DOHH2 (cell line): ENCODE measurements at regions not wholly inside any gene's neighbourhood (a gene's known extent, or its start where the extent isn't known, plus 50 kb on each side); places are given as distances from the start of the nearest gene placed in this dataset.

Source experiments
- H3F3A ChIP-seq: fragments of 200-600 bp; sonication (generic), shearing (Covaris generic); 2 replicates; pipeline ENCODE4 v1.6.0; 2016; ENCODE audit warnings: antibody characterized with exemption, mild to moderate bottlenecking; ENCODE audit not compliant: control insufficient read depth, insufficient read depth
- H3K27ac ChIP-seq: fragments of 200-600 bp; sonication (generic); 2 replicates; pipeline ENCODE4 v1.5.1; 2014; ENCODE audit warnings: low read depth, mild to moderate bottlenecking, low read length, moderate library complexity
- H3K27me3 ChIP-seq: fragments of 200-600 bp; sonication (generic); 2 replicates; pipeline ENCODE4 v1.6.1; 2014; ENCODE audit warnings: mild to moderate bottlenecking, low read length, mixed read lengths; ENCODE audit not compliant: control insufficient read depth
- H3K36me3 ChIP-seq: fragments of 200-600 bp; sonication (generic); 2 replicates; pipeline ENCODE4 v1.6.1; 2014; ENCODE audit warnings: mild to moderate bottlenecking, low read length, moderate library complexity, mixed read lengths; ENCODE audit not compliant: control insufficient read depth
- H3K4me1 ChIP-seq: fragments of 200-600 bp; sonication (generic); 2 replicates; pipeline ENCODE4 v1.6.1; 2014; ENCODE audit warnings: mild to moderate bottlenecking, low read length, mixed read lengths; ENCODE audit not compliant: control insufficient read depth
- H3K4me2 ChIP-seq: fragments of 200-600 bp; sonication (generic); 2 replicates; pipeline ENCODE4 v1.6.0; 2014; ENCODE audit warnings: mild to moderate bottlenecking, low read length, moderate library complexity
- H3K4me3 ChIP-seq: fragments of 200-600 bp; sonication (generic); 2 replicates; pipeline ENCODE4 v1.5.1; 2014; ENCODE audit warnings: mild to moderate bottlenecking, low read length, mixed read lengths
- H3K79me2 ChIP-seq: fragments of 200-600 bp; sonication (generic); 2 replicates; pipeline ENCODE4 v1.6.1; 2014; ENCODE audit warnings: mild to moderate bottlenecking, low read length, mixed read lengths; ENCODE audit not compliant: control insufficient read depth
- H3K9me2 ChIP-seq: fragments of 200-600 bp; sonication (generic); replicated peaks from 2 replicates; pipeline ENCODE4 v1.6.1; 2014; ENCODE audit warnings: mild to moderate bottlenecking, low read length, mixed read lengths; ENCODE audit not compliant: control insufficient read depth
- H3K9me3 ChIP-seq: fragments of 200-600 bp; sonication (generic); 2 replicates; pipeline ENCODE4 v1.6.1; 2014; ENCODE audit warnings: antibody characterized with exemption, low read length, mixed read lengths; ENCODE audit not compliant: control insufficient read depth, insufficient read depth
- H4K20me1 ChIP-seq: fragments of 200-600 bp; sonication (generic); 2 replicates; pipeline ENCODE4 v1.6.0; 2014; ENCODE audit warnings: low read depth, mild to moderate bottlenecking, antibody characterized with exemption, low read length, moderate library complexity; ENCODE audit not compliant: control insufficient read depth, insufficient read depth
- EZH2phosphoT487 ChIP-seq: fragments of 200-600 bp; sonication (generic); IDR thresholded peaks from 2 replicates; pipeline ENCODE4 v1.6.1; 2017; ENCODE audit warnings: borderline replicate concordance, mild to moderate bottlenecking, antibody characterized with exemption, low read length, moderate library complexity, mixed read lengths
- TF ChIP-seq, protein P1 (sequence below): fragments of 200-600 bp; sonication (generic); IDR thresholded peaks from one replicate; pipeline ENCODE4 v1.5.1; 2014; ENCODE audit warnings: antibody characterized with exemption, mild to moderate bottlenecking, low read depth, low read length; ENCODE audit not compliant: poor library complexity, severe bottlenecking

DNA sequence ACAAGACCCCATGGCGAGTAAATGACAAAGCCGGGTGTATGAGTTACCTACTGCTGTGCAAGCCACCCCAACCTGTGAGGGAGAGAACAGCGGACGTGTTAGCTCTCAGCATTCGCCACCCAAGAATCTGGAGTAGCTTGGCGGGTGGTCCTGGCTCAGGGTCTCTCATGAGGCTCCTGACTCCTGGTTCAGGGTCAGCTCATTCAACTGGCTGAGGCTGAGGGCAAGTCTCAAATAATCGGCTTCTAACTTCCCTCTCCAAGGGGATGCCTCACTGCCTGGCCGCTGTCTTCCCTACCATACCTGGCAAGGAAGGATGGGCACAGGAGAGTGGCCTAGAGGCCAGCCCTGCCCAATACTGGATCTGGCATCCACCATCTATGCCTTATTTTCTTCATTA lies 94.2 kb downstream of the HTR5A start:
- Histone ChIP-seq H3K4me1 (no peaks in the 10 kb centered on the region), H4K20me1 (no peaks in the 10 kb centered on the region), H3F3A (no peaks in the 10 kb centered on the region), H3K9me2 (no peaks in the 10 kb centered on the region), H3K27me3 (peaks cover 20% of the 10 kb centered on the region), H3K79me2 (no peaks in the 10 kb centered on the region), H3K27ac (no peak overlapping the region), H3K4me3 (no peak overlapping the region), H3K9me3 (no peaks in the 10 kb centered on the region), H3K36me3 (no peaks in the 10 kb centered on the region), H3K4me2 (no peak overlapping the region)
- no peak for TF ChIP-seq EZH2phosphoT487
- TF ChIP-seq, protein P1, sequence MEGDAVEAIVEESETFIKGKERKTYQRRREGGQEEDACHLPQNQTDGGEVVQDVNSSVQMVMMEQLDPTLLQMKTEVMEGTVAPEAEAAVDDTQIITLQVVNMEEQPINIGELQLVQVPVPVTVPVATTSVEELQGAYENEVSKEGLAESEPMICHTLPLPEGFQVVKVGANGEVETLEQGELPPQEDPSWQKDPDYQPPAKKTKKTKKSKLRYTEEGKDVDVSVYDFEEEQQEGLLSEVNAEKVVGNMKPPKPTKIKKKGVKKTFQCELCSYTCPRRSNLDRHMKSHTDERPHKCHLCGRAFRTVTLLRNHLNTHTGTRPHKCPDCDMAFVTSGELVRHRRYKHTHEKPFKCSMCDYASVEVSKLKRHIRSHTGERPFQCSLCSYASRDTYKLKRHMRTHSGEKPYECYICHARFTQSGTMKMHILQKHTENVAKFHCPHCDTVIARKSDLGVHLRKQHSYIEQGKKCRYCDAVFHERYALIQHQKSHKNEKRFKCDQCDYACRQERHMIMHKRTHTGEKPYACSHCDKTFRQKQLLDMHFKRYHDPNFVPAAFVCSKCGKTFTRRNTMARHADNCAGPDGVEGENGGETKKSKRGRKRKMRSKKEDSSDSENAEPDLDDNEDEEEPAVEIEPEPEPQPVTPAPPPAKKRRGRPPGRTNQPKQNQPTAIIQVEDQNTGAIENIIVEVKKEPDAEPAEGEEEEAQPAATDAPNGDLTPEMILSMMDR, result no peak

DNA sequence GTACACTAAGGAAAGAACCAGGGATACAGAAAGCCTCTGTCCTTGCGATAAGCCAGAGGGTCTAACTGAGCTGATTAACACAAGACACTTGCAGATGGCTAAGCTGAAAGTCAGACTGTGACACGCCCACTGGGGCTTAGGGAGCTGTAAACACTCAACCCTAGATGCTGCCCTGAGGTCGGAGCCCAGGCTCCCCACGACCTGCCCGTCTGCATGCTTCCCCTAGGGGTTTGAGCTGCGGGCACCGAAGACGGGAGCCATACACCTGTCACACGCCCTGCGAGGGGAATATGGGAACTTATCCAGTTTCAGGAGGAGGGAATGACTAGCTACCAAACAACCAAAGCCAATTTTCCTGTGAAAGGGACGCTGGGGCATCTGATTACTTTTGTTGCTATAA lies 96.0 kb downstream of the HTR5A start:
- TF ChIP-seq, protein P1, result no peak
- TF ChIP-seq EZH2phosphoT487, result no peak
- H3K4me1 ChIP-seq, result no peaks in the 10 kb centered on the region
- H3K9me3 ChIP-seq, result no peaks in the 10 kb centered on the region
- H3K4me2 ChIP-seq, result no peak overlapping the region
- peaks cover 17% of the 10 kb centered on the region for H3K27me3 ChIP-seq
- no peaks in the 10 kb centered on the region for H3K79me2 ChIP-seq
- no peak overlapping the region for H3K4me3 ChIP-seq
- H3F3A ChIP-seq, result no peaks in the 10 kb centered on the region
- H4K20me1 ChIP-seq, result no peaks in the 10 kb centered on the region
- H3K36me3 ChIP-seq, result no peaks in the 10 kb centered on the region
- H3K27ac ChIP-seq, result no peak overlapping the region
- no peaks in the 10 kb centered on the region for H3K9me2 ChIP-seq

DNA sequence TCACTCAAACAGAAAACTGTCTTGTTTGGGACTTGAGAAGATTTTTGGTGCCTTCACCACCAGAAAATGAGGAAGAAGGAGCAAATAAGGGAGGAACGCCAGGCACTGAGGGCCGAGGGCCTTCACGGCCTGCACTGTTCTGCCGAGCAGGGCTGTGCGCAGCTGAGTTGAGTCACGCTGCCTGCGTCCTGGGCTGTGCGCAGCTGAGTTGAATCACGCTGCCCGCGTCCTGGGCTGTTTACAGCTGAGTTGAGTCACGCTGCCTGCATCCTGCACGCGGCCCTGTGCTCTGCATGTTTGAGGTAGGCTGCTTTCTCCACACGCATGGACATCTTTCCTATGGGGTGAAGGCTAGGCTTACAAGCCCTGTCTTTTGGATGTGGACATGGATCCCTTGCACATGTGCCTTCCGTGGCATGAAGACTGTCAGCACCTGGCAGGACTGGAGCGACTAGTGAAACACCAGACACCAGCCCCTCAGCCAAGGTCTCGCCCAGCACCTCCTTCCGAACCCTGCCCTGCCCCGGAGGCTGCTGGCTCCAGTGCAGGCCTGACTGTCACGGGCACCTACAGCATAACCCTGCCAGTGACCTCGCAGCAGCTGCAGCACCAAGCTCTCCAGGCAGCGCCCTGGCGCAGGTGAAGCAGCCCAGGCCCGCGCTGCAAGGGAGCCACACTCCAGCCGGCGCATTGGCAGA lies 96.7 kb downstream of the HTR5A start:
- no peaks in the 10 kb centered on the region for H3F3A ChIP-seq
- H3K9me2 ChIP-seq, result no peaks in the 10 kb centered on the region
- no peaks in the 10 kb centered on the region for H3K79me2 ChIP-seq
- H3K4me1 ChIP-seq, result no peaks in the 10 kb centered on the region
- H3K27me3 ChIP-seq, result peaks cover 13% of the 10 kb centered on the region
- no peak overlapping the region for H3K27ac ChIP-seq
- H3K36me3 ChIP-seq, result no peaks in the 10 kb centered on the region
- no peak for TF ChIP-seq EZH2phosphoT487
- TF ChIP-seq, protein P1, result no peak
- H3K4me2 ChIP-seq, result no peak overlapping the region
- no peaks in the 10 kb centered on the region for H4K20me1 ChIP-seq
- H3K4me3 ChIP-seq, result no peak overlapping the region
- H3K9me3 ChIP-seq, result no peaks in the 10 kb centered on the region
